DMS114 treated with DMSO at 0.1 percent for 48 hours (cell line): ENCODE measurements at regions not wholly inside any gene's neighbourhood (a gene's known extent, or its start where the extent isn't known, plus 50 kb on each side); places are given as distances from the start of the nearest gene placed in this dataset.

ENCODE experiments used
- DNase-seq: peaks from one replicate; lab custom pipeline; 2025; ENCODE audit not compliant: unreplicated experiment; lab: John Stamatoyannopoulos, UW

DNA sequence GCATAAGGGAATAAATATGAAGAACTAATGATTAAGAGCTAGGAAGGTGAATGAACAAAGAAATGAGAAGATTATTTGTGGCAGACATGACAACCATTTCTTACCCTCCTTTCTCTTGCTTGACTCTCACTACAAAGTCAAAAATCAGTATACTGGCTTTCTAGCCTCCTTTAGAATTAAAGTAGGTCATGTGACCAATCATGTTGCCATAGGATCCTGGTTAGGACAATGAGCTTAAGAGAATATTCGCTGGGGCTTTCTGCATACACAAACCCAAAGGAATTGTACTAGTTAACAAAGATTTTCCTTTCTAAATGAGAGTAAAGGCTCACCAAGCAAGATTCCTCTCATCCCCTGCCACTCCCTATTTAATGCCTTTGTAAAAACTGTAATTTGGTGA, 76.0 kb upstream of the ID4 start:
- DNase-seq: no peak

- no peak for DNase-seq
These were observed 65.3 kb upstream of the ID4 start for GRCh38 chr6:19771753-19772336.

DNA sequence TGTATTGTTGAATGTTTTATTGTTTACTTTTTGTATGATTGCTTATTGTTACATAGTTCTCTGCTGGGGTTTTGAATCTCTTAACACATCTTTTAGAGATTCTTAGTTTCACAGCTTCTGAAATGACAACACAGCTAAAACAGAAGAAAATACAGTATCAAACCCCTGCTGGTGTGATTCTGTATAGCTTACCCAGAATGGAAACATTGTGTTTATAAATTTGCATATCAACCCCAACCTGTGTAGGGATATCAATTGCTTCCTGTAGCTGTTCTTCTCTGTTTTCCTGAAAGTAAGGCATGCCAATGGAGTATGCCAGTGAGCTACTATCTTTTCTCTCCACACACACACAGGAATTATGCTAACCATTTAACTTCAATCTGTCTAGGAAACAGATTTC, 64.3 kb upstream of the ID4 start:
- peak; percentile 6 for DNase-seq

DNA sequence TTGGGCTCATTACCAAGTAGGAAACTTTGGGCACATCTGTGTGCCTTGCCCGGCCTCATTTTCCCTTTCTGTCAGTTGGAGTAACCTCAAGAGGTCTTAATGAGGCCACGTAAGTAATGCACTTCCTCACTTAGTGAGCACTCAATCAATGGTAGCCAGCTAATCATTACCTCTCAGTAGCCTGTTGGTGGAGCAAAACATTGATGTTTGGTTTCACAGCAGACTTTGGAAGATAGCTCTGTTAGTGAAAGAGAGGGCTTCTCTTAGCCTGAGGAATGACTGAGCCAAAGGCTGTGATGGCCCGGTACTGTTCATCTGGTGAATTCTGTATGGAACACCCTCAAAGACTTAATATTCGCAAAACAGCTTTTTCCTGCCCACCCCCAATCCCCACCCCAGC, 55.9 kb upstream of the ID4 start:
- DNase-seq: no peak

DNA sequence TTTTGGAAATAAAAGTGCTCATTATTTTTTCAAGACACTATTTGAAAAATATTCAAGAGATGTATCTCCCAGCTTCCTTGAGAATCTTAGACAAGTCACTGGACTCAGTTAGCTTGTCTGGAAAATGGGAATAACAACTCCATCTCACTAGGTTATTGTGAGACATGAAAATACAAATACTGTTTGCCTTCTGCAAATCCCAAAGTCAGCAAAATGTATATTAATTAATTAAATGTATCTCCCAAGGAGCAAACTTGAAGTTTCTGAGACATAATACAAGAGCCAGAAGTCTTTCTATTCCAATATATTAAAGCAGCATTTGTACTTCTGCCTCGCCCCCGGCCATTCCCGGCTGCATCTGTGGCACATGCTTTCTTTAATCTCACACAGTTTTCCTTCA, 54.6 kb upstream of the ID4 start:
- DNase-seq: no peak
